Upper lobe of left lung (tissue), 4 donors: ENCODE measurements at regions not wholly inside any gene's neighbourhood (a gene's known extent, or its start where the extent isn't known, plus 50 kb on each side); places are given as distances from the start of the nearest gene placed in this dataset.

Experiments
- CTCF ChIP-seq, 6 experiments: fragments of 450-650 bp in 4 of 6; fragments of 200-600 bp in 2 of 6; sonication (generic) in 2 of 6; IDR thresholded peaks; one replicate each; pipeline ENCODE4 v1.5.1; 2016 to 2019; ENCODE audit warnings: antibody characterized with exemption in 6 of 6
- EP300 ChIP-seq, 4 donors: sonication (generic); formaldehyde crosslinking; IDR thresholded peaks; one replicate each; pipeline ENCODE4 v1.5.1; 2017; ENCODE audit warnings: antibody characterized with exemption in 4 of 4, control low read depth in 2 of 4
- POLR2A ChIP-seq, 4 donors: fragments of 450-650 bp; IDR thresholded peaks; one replicate each; pipeline ENCODE4 v1.5.1; 2016 to 2017; ENCODE audit warnings: antibody characterized with exemption in 4 of 4, mild to moderate bottlenecking in 2 of 4
- POLR2AphosphoS5 ChIP-seq, 2 donors: sonication (generic); formaldehyde crosslinking; IDR thresholded peaks; one replicate each; pipeline ENCODE4 v1.5.1; 2017; ENCODE audit warnings: antibody characterized with exemption in 2 of 2

GRCh38 chr13:105908586-105908985 is 626.9 kb downstream of the EFNB2 start:
- no peak for TF ChIP-seq CTCF (IDR thresholded peaks at IDR 0.05)
- TF ChIP-seq POLR2A (IDR thresholded peaks at IDR 0.05): no peak
- TF ChIP-seq POLR2AphosphoS5 (IDR thresholded peaks at IDR 0.05): no peak
- TF ChIP-seq EP300 (IDR thresholded peaks at IDR 0.05): no peak
